Thyroid gland (tissue), 4 donors: ENCODE measurements at regions not wholly inside any gene's neighbourhood (a gene's known extent, or its start where the extent isn't known, plus 50 kb on each side); places are given as distances from the start of the nearest gene placed in this dataset.

ENCODE experiments used
- DNase-seq, 2 donors: peaks; one replicate each; pipeline ENCODE4 v3.0.0-alpha.2; 2019
- H3K27ac ChIP-seq, 3 donors: fragments of 200-600 bp; sonication (generic); 1 replicate in 2 of 3; 2 replicates in 1 of 3; pipeline ENCODE4 v1.5.1; 2016 to 2019; ENCODE audit warnings: mild to moderate bottlenecking in 1 of 3, moderate library complexity in 1 of 3
- H3K27me3 ChIP-seq: fragments of 200-600 bp; sonication (generic); one replicate; pipeline ENCODE4 v1.5.1; 2019
- H3K36me3 ChIP-seq, 2 donors: fragments of 200-600 bp; sonication (generic); one replicate each; pipeline ENCODE4 v1.5.1; 2016 to 2019
- H3K4me1 ChIP-seq, 2 donors: fragments of 200-600 bp; sonication (generic); one replicate each; pipeline ENCODE4 v1.5.1; 2017 to 2019
- H3K4me3 ChIP-seq, 3 donors: fragments of 200-600 bp; sonication (generic); replicated peaks in 1 of 3; 1 replicate in 2 of 3; 2 replicates in 1 of 3; pipeline ENCODE4 v1.5.1; 2016; ENCODE audit warnings: mild to moderate bottlenecking in 1 of 3
- H3K9me3 ChIP-seq: fragments of 200-600 bp; sonication (generic); one replicate; pipeline ENCODE4 v1.5.1; 2017
- POLR2A ChIP-seq, 2 donors: fragments of 450-650 bp; IDR thresholded peaks; one replicate each; pipeline ENCODE4 v1.6.1; 2017; ENCODE audit warnings: antibody characterized with exemption in 2 of 2, mild to moderate bottlenecking in 2 of 2, moderate library complexity in 1 of 2
- whole genome bisulfite sequencing, 2 donors: methylation state at CpG; one replicate each; pipeline ENCODE4 v1.1.5; 2017; 5-methylcytosine and 5-hydroxymethylcytosine counted together
- intact Hi-C: fragments of 100-400 bp; cut with DNase I; formaldehyde crosslinking; loops from one replicate; pipeline ENCODE4 v1.15.1; 2023
- TF ChIP-seq, protein P1 (sequence below), 6 experiments: fragments of 200-600 bp in 3 of 6; fragments of 450-650 bp in 3 of 6; sonication (generic) in 3 of 6; IDR thresholded peaks; one replicate each; pipeline ENCODE4 v1.5.1; 2016 to 2019; ENCODE audit warnings: antibody characterized with exemption in 6 of 6, mild to moderate bottlenecking in 2 of 6, inconsistent platforms in 1 of 6, moderate library complexity in 1 of 6

DNA sequence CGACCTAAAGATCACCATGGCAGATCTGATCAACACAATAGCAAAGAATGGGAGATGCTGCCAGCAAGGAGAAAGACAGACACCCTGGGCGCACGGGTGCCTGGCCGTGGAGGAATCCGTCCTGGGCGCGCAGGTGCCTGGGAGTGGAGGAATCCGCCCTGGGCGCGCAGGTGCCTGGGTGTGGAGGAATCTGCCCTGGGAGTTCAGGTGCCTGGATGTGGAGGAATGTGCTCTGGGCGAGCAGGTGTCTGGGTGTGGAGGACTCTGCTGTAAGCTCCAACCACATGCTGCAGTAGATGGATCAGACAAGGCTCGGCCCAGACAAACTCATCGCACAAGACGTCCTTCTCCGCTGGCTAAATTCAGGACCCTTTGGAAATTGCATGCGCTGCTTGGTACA is 346.3 kb upstream of the ADARB2 start:
- H3K4me3 ChIP-seq: no peak overlapping the region
- TF ChIP-seq POLR2A (IDR thresholded peaks at IDR 0.05): no peak
- TF ChIP-seq, protein P1, sequence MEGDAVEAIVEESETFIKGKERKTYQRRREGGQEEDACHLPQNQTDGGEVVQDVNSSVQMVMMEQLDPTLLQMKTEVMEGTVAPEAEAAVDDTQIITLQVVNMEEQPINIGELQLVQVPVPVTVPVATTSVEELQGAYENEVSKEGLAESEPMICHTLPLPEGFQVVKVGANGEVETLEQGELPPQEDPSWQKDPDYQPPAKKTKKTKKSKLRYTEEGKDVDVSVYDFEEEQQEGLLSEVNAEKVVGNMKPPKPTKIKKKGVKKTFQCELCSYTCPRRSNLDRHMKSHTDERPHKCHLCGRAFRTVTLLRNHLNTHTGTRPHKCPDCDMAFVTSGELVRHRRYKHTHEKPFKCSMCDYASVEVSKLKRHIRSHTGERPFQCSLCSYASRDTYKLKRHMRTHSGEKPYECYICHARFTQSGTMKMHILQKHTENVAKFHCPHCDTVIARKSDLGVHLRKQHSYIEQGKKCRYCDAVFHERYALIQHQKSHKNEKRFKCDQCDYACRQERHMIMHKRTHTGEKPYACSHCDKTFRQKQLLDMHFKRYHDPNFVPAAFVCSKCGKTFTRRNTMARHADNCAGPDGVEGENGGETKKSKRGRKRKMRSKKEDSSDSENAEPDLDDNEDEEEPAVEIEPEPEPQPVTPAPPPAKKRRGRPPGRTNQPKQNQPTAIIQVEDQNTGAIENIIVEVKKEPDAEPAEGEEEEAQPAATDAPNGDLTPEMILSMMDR (IDR thresholded peaks at IDR 0.05): no peak
- 90 to 92% methylated on average over 16 of the region's 16 CpGs for WGBS, 2 donors
- H3K27me3 ChIP-seq: no peaks in the 10 kb centered on the region
- no peak for DNase-seq
- H3K27ac ChIP-seq: no peak overlapping the region
- H3K36me3 ChIP-seq: no peaks in the 10 kb centered on the region
- H3K4me1 ChIP-seq: no peaks in the 10 kb centered on the region
- H3K9me3 ChIP-seq: no peaks in the 10 kb centered on the region
- intact Hi-C loops: no loop called here

DNA sequence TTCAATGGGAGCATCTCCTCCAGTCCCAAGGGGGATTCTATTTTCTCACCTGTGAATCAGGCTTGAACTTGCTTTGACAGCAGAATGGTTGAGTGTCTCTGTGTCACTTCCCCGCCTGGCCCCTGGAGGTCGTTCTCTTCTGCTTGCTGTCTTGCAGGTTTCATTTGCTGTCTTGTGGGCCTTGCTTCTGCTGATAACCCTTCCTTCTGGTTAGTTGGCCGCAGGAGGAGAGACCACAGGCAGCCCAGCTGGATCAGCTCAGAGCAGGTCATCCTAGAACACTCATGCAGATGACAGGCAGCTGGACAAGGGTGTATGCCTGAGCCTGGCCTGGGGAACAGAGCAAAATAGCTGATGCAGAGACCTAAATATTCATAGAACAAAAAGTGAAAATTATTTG is 344.2 kb upstream of the ADARB2 start:
- no peak overlapping the region for H3K4me3 ChIP-seq
- H3K36me3 ChIP-seq: no peaks in the 10 kb centered on the region
- DNase-seq: no peak
- no peak overlapping the region for H3K27ac ChIP-seq
- TF ChIP-seq, protein P1 (IDR thresholded peaks at IDR 0.05): no peak
- TF ChIP-seq POLR2A (IDR thresholded peaks at IDR 0.05): no peak
- H3K9me3 ChIP-seq: no peaks in the 10 kb centered on the region
- intact Hi-C loops: no loop called here
- WGBS, 2 donors: 62 to 65% methylated on average over 3 of the region's 3 CpGs
- H3K27me3 ChIP-seq: no peaks in the 10 kb centered on the region
- no peaks in the 10 kb centered on the region for H3K4me1 ChIP-seq

- no peaks in the 10 kb centered on the region for H3K4me1 ChIP-seq
- intact Hi-C loops: no loop called here
- no peak overlapping the region for H3K27ac ChIP-seq
- no peaks in the 10 kb centered on the region for H3K36me3 ChIP-seq
- no peak overlapping the region for H3K4me3 ChIP-seq
- H3K9me3 ChIP-seq: no peaks in the 10 kb centered on the region
- 63 to 70% methylated on average over 4 of the region's 4 CpGs for WGBS, 2 donors
- no peak for TF ChIP-seq POLR2A (IDR thresholded peaks at IDR 0.05)
- TF ChIP-seq, protein P1 (IDR thresholded peaks at IDR 0.05): no peak
- no peak for DNase-seq
- no peaks in the 10 kb centered on the region for H3K27me3 ChIP-seq
Measured at GRCh38 chr10:2079603-2080078, 342.3 kb upstream of the ADARB2 start.

- Histone ChIP-seq H3K36me3 (no peaks in the 10 kb centered on the region), H3K9me3 (no peaks in the 10 kb centered on the region), H3K27me3 (no peaks in the 10 kb centered on the region), H3K4me1 (no peaks in the 10 kb centered on the region), H3K4me3 (no peak overlapping the region), H3K27ac (no peak overlapping the region)
- WGBS, 2 donors: 80 to 81% methylated on average over 5 of the region's 5 CpGs
- DNase-seq: no peak
- intact Hi-C loops: no loop called here
- TF ChIP-seq POLR2A (IDR thresholded peaks at IDR 0.05): no peak
Measured at GRCh38 chr10:2077231-2077630, 339.9 kb upstream of the ADARB2 start.

DNA sequence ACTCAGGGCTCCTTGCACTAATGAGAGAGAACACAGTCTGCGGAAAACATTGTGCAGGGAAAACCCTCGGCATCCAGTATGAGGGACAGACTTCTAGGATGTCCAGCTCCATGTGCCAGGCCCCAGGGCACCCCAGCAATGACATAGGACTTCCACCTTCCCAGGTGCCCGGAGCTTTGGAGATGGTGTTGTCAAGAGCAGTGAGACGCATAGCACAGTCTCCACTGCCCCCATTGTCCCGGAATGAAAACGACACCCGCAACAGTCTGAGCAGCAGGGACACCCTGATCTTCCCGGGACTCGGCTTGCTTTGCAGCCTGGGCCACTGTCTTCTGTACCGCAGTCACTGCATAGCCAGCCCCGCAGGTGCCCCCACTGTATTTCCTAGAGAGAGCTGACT is 339.2 kb upstream of the ADARB2 start:
- H3K27ac ChIP-seq: no peak overlapping the region
- no peaks in the 10 kb centered on the region for H3K27me3 ChIP-seq
- H3K36me3 ChIP-seq: no peaks in the 10 kb centered on the region
- intact Hi-C loops: no loop called here
- WGBS, 2 donors: 80 to 89% methylated on average over 10 to 11 of the region's 11 CpGs
- H3K4me3 ChIP-seq: no peak overlapping the region
- no peak for TF ChIP-seq POLR2A (IDR thresholded peaks at IDR 0.05)
- TF ChIP-seq, protein P1 (IDR thresholded peaks at IDR 0.05): no peak
- no peaks in the 10 kb centered on the region for H3K4me1 ChIP-seq
- no peaks in the 10 kb centered on the region for H3K9me3 ChIP-seq
- no peak for DNase-seq

GRCh38 chr10:2067015-2067414 is 329.7 kb upstream of the ADARB2 start:
- Histone ChIP-seq H3K4me3 (no peak overlapping the region), H3K4me1 (no peaks in the 10 kb centered on the region), H3K36me3 (no peaks in the 10 kb centered on the region), H3K27ac (no peak overlapping the region), H3K9me3 (no peaks in the 10 kb centered on the region), H3K27me3 (no peaks in the 10 kb centered on the region)
- intact Hi-C loops: no loop called here
- TF ChIP-seq POLR2A (IDR thresholded peaks at IDR 0.05): no peak
- TF ChIP-seq, protein P1 (IDR thresholded peaks at IDR 0.05): no peak
- 66 to 76% methylated on average over 2 of the region's 2 CpGs for WGBS, 2 donors
- no peak for DNase-seq
